H1 (cell line): ENCODE measurements at regions not wholly inside any gene's neighbourhood (a gene's known extent, or its start where the extent isn't known, plus 50 kb on each side); places are given as distances from the start of the nearest gene placed in this dataset.

Experiments
- CTCF ChIA-PET: fragments of 300-600 bp; sonication (Branson Sonifier 250); formaldehyde crosslinking; loops from one replicate; lab custom pipeline; 2021; ENCODE audit not compliant: partially characterized antibody; lab: Charles Lee
- POLR2A ChIA-PET: fragments of 300-600 bp; sonication (Branson Sonifier 250); formaldehyde crosslinking; loops from one replicate; lab custom pipeline; 2021; ENCODE audit warnings: inconsistent platforms; ENCODE audit not compliant: partially characterized antibody; lab: Charles Lee
- DNase-seq, 2 experiments: peaks; one replicate each; pipeline versions ENCODE4 v3.0.0 to v3.0.0-alpha.2; 2010 to 2022; ENCODE audit warnings: low spot score in 2 of 2, low read depth in 1 of 2, mixed read lengths in 1 of 2
- FAIRE-seq: peaks from 2 replicates; lab custom pipeline; 2011; peaks lifted over from hg19 to GRCh38; lab: Jason Lieb, UNC
- H2AFZ ChIP-seq: 2 replicates; pipeline ENCODE4 v1.8.1; 2012; ENCODE audit warnings: low read length, inconsistent platforms
- H2AK5ac ChIP-seq: 2 replicates; pipeline ENCODE4 v1.6.1; 2013; ENCODE audit warnings: low read depth, low read length
- H2BK120ac ChIP-seq: replicated peaks from 2 replicates; pipeline ENCODE3; 2013; ENCODE audit warnings: low read depth, low read length, inconsistent platforms
- H2BK12ac ChIP-seq: 2 replicates; pipeline ENCODE4 v1.6.1; 2013; ENCODE audit warnings: low read depth, low read length
- H2BK15ac ChIP-seq: 2 replicates; pipeline ENCODE4 v1.6.1; 2013; ENCODE audit warnings: low read length
- H2BK20ac ChIP-seq: 2 replicates; pipeline ENCODE4 v1.6.1; 2013; ENCODE audit warnings: low read length
- H2BK5ac ChIP-seq: 2 replicates; pipeline ENCODE4 v1.6.1; 2013; ENCODE audit warnings: low read depth, low read length
- H3K14ac ChIP-seq: 2 replicates; pipeline ENCODE4 v1.6.1; 2013; ENCODE audit warnings: inconsistent platforms; ENCODE audit not compliant: insufficient read length
- H3K18ac ChIP-seq: 2 replicates; pipeline ENCODE4 v1.6.1; 2013; ENCODE audit warnings: low read length; ENCODE audit errors: extremely low read depth
- H3K23ac ChIP-seq: 2 replicates; pipeline ENCODE4 v1.6.1; 2013; ENCODE audit warnings: inconsistent platforms; ENCODE audit not compliant: insufficient read length
- H3K23me2 ChIP-seq: 2 replicates; pipeline ENCODE4 v1.6.1; 2013; ENCODE audit warnings: low read depth, low read length
- H3K27ac ChIP-seq: 2 replicates; pipeline ENCODE4 v1.6.1; 2011; ENCODE audit warnings: low read depth, low read length, inconsistent platforms
- H3K27me3 ChIP-seq, 4 experiments: replicated peaks in 1 of 4; 1 replicate in 1 of 4; 2 replicates in 3 of 4; pipeline versions ENCODE4 v1.6.1 to v1.8.1; 2011 to 2013; ENCODE audit warnings: low read length in 3 of 4, mild to moderate bottlenecking in 3 of 4, inconsistent platforms in 2 of 4, mixed read lengths in 2 of 4, moderate library complexity in 1 of 4; ENCODE audit not compliant: control insufficient read depth in 3 of 4, insufficient read depth in 3 of 4; ENCODE audit errors: extremely low read depth in 1 of 4
- H3K36me3 ChIP-seq, 4 experiments: 2 replicates each; pipeline versions ENCODE4 v1.6.1 to v1.8.1; 2011 to 2013; ENCODE audit warnings: mild to moderate bottlenecking in 4 of 4, low read length in 3 of 4, moderate library complexity in 2 of 4, control low read depth in 1 of 4, inconsistent platforms in 1 of 4; ENCODE audit not compliant: insufficient read depth in 4 of 4, control insufficient read depth in 2 of 4
- H3K4ac ChIP-seq: replicated peaks from 2 replicates; pipeline ENCODE3; 2013; ENCODE audit warnings: low read length, low read depth, mixed read lengths, inconsistent platforms; ENCODE audit not compliant: insufficient read length
- H3K4me1 ChIP-seq, 4 experiments: replicated peaks in 1 of 4; 1 replicate in 1 of 4; 2 replicates in 3 of 4; pipeline versions ENCODE4 v1.6.1 to v1.8.1; 2011 to 2013; ENCODE audit warnings: low read length in 3 of 4, inconsistent platforms in 2 of 4, mixed read lengths in 1 of 4; ENCODE audit not compliant: insufficient read depth in 4 of 4, control insufficient read depth in 3 of 4
- H3K4me2 ChIP-seq, 2 experiments: 2 replicates each; pipeline versions ENCODE4 v1.6.1 to v1.8.1; 2011 to 2013; ENCODE audit warnings: low read depth in 2 of 2, low read length in 2 of 2, control low read depth in 1 of 2, inconsistent platforms in 1 of 2, mild to moderate bottlenecking in 1 of 2; ENCODE audit not compliant: insufficient read depth in 1 of 2
- H3K4me3 ChIP-seq, 4 experiments: fragments of 200-600, 300-600 bp in 1 of 4; sonication (generic), shearing (Covaris generic), sonication (Bioruptor Twin) in 1 of 4; 2 replicates each; pipeline versions ENCODE4 v1.5.1 to v1.8.1; 2011 to 2016; ENCODE audit warnings: low read length in 4 of 4, low read depth in 3 of 4, control low read depth in 2 of 4, inconsistent platforms in 2 of 4, mild to moderate bottlenecking in 2 of 4, mixed read lengths in 1 of 4, moderate library complexity in 1 of 4; ENCODE audit not compliant: insufficient read depth in 2 of 4; ENCODE audit errors: extremely low read depth in 1 of 4
- H3K56ac ChIP-seq: replicated peaks from 2 replicates; pipeline ENCODE3; 2013; ENCODE audit warnings: low read depth, mild to moderate bottlenecking, mixed read lengths, low read length, inconsistent platforms; ENCODE audit not compliant: insufficient read length
- H3K79me1 ChIP-seq: 2 replicates; pipeline ENCODE4 v1.6.1; 2013; ENCODE audit warnings: low read depth, low read length, control low read depth
- H3K79me2 ChIP-seq, 2 experiments: 2 replicates each; pipeline versions ENCODE4 v1.6.1 to v1.8.1; 2012 to 2013; ENCODE audit warnings: low read length in 2 of 2, mild to moderate bottlenecking in 2 of 2, inconsistent platforms in 1 of 2; ENCODE audit not compliant: insufficient read depth in 2 of 2, control insufficient read depth in 1 of 2
- H3K9ac ChIP-seq, 4 experiments: replicated peaks in 1 of 4; 1 replicate in 1 of 4; 2 replicates in 3 of 4; pipeline versions ENCODE4 v1.6.1 to v1.8.1; 2011 to 2013; ENCODE audit warnings: low read depth in 3 of 4, low read length in 3 of 4, control low read depth in 2 of 4, mild to moderate bottlenecking in 2 of 4, moderate library complexity in 2 of 4, inconsistent platforms in 1 of 4; ENCODE audit errors: extremely low read depth in 1 of 4
- H3K9me3 ChIP-seq, 2 experiments: 2 replicates each; pipeline versions ENCODE4 v1.6.1 to v1.8.1; 2012 to 2013; ENCODE audit warnings: mild to moderate bottlenecking in 2 of 2, moderate library complexity in 2 of 2, control low read depth in 1 of 2, inconsistent platforms in 1 of 2, low read depth in 1 of 2, low read length in 1 of 2, mixed read lengths in 1 of 2; ENCODE audit not compliant: insufficient read depth in 2 of 2
- H4K20me1 ChIP-seq, 2 experiments: replicated peaks in 1 of 2; 2 replicates each; pipeline versions ENCODE3 to v1.8.1; 2011 to 2013; ENCODE audit warnings: inconsistent platforms in 2 of 2, low read length in 2 of 2, mild to moderate bottlenecking in 1 of 2; ENCODE audit not compliant: insufficient read depth in 2 of 2, control insufficient read depth in 1 of 2
- H4K5ac ChIP-seq: 2 replicates; pipeline ENCODE4 v1.6.1; 2013; ENCODE audit warnings: low read length, low read depth, mixed read lengths, inconsistent platforms; ENCODE audit not compliant: insufficient read length
- H4K8ac ChIP-seq: 2 replicates; pipeline ENCODE4 v1.8.0; 2013; ENCODE audit warnings: mild to moderate bottlenecking, moderate library complexity, low read length, inconsistent platforms; ENCODE audit not compliant: insufficient read depth; ENCODE audit errors: extremely low read depth
- H4K91ac ChIP-seq: replicated peaks from 2 replicates; pipeline ENCODE3; 2013; ENCODE audit warnings: low read length, mixed read lengths, inconsistent platforms; ENCODE audit not compliant: insufficient read length
- CBX5 ChIP-seq: fragments of 300-800, 300-1000 bp; sonication (generic); IDR thresholded peaks from 2 replicates; pipeline ENCODE4 v1.7.1; 2016; ENCODE audit warnings: antibody characterized with exemption, low read length, low read depth
- CTCF ChIP-seq, 3 experiments: IDR thresholded peaks; 1 replicate in 2 of 3; 2 replicates in 1 of 3; pipeline versions ENCODE4 v1.5.1 to v1.6.1; 2011; ENCODE audit warnings: low read length in 3 of 3, mild to moderate bottlenecking in 3 of 3, inconsistent platforms in 2 of 3, low read depth in 1 of 3, moderate library complexity in 1 of 3; ENCODE audit not compliant: insufficient read depth in 1 of 3; ENCODE audit errors: control extremely low read depth in 1 of 3
- E2F6 ChIP-seq: IDR thresholded peaks from 2 replicates; pipeline ENCODE4 v1.6.1; 2012; ENCODE audit warnings: inconsistent platforms
- EGR1 ChIP-seq: IDR thresholded peaks from 2 replicates; pipeline ENCODE4 v1.6.1; 2011; ENCODE audit warnings: low read depth, low read length, borderline replicate concordance
- JUN ChIP-seq: IDR thresholded peaks from 2 replicates; pipeline ENCODE4 v1.6.1; 2011; ENCODE audit warnings: low read depth, mild to moderate bottlenecking, improper control_type of control experiment, low read length
- PHF8 ChIP-seq: fragments of 200-600 bp; sonication (generic); conservative IDR thresholded peaks from 2 replicates; pipeline ENCODE4 v1.7.1; 2012; ENCODE audit warnings: low read depth, mild to moderate bottlenecking, inconsistent platforms, low read length, moderate library complexity
- POLR2AphosphoS5 ChIP-seq: IDR thresholded peaks from 2 replicates; pipeline ENCODE4 v1.6.1; 2011; ENCODE audit warnings: low read depth, low read length
- SIN3A ChIP-seq, 2 experiments: IDR thresholded peaks in 1 of 2; conservative IDR thresholded peaks in 1 of 2; 2 replicates each; pipeline ENCODE4 v1.6.1; 2011 to 2012; ENCODE audit warnings: low read length in 2 of 2, improper control_type of control experiment in 1 of 2, low read depth in 1 of 2, mild to moderate bottlenecking in 1 of 2
- SP2 ChIP-seq: IDR thresholded peaks from 2 replicates; pipeline ENCODE4 v1.6.1; 2012; ENCODE audit warnings: mild to moderate bottlenecking, low read length, inconsistent platforms
- SUZ12 ChIP-seq: fragments of 200-600 bp; sonication (generic); IDR thresholded peaks from 2 replicates; pipeline ENCODE4 v1.6.1; 2012; ENCODE audit warnings: mild to moderate bottlenecking, inconsistent platforms, low read length, moderate library complexity, mixed read lengths
- TCF12 ChIP-seq: IDR thresholded peaks from 2 replicates; pipeline ENCODE4 v1.6.1; 2011; ENCODE audit warnings: low read depth, mild to moderate bottlenecking, low read length
- WGBS, 2 experiments: shearing (Covaris generic) in 1 of 2; methylation state at CpG; one replicate each; pipeline versions ENCODE4 v1.1.6 to v1.1.7; 2013 to 2015; ENCODE audit warnings: low lambda C conversion rate in 2 of 2, mixed read lengths in 2 of 2, inconsistent platforms in 1 of 2, low coverage in 1 of 2, missing lambda C conversion rate in 1 of 2; ENCODE audit not compliant: insufficient replicate concordance in 2 of 2, insufficient coverage in 1 of 2, insufficient read length in 1 of 2; ENCODE audit errors: extremely low coverage in 1 of 2, missing lambda C conversion rate in 1 of 2; 5-methylcytosine and 5-hydroxymethylcytosine counted together

GRCh38 chr13:111620166-111620565 is 299.7 kb downstream of the TEX29 start:
- H4K20me1 ChIP-seq, result peaks cover 0 to 10% of the 10 kb centered on the region in 2 experiments
- no peak overlapping the region for H2BK20ac ChIP-seq
- DNase-seq, result no peak
- no peaks in the 10 kb centered on the region for H3K79me1 ChIP-seq
- peaks cover 0 to 4% (median 0%) of the 10 kb centered on the region in 4 experiments; a peak in 1 of 7 replicates for H3K4me1 ChIP-seq
- no peak overlapping the region for H3K4me2 ChIP-seq
- H3K4ac ChIP-seq, result no peak overlapping the region
- H2BK5ac ChIP-seq, result no peak overlapping the region
- no peak overlapping the region for H4K5ac ChIP-seq
- no peak overlapping the region for H2BK120ac ChIP-seq
- no peaks in the 10 kb centered on the region for H3K36me3 ChIP-seq
- no peak overlapping the region for H2BK12ac ChIP-seq
- H3K14ac ChIP-seq, result no peak overlapping the region
- no peak overlapping the region for H4K91ac ChIP-seq
- H3K23ac ChIP-seq, result no peak overlapping the region
- H3K18ac ChIP-seq, result no peak overlapping the region
- H3K4me3 ChIP-seq, result no peak overlapping the region
- POLR2A ChIA-PET, result interaction anchor here (1.2 kb wide), 1 partner anchor 13 kb away, joined by 3 read pairs; no protein-coding TSS in a partner anchor
- H2BK15ac ChIP-seq, result no peak overlapping the region
- no peak overlapping the region for H3K56ac ChIP-seq
- no peaks in the 10 kb centered on the region for H3K9me3 ChIP-seq
- no peak overlapping the region for H3K27ac ChIP-seq
- H4K8ac ChIP-seq, result no peak overlapping the region
- H2AK5ac ChIP-seq, result no peak overlapping the region
- H3K9ac ChIP-seq, result no peak overlapping the region
- no peaks in the 10 kb centered on the region for H3K79me2 ChIP-seq
- CTCF ChIA-PET, result interaction anchor here (1.0 to 1.5 kb wide), 5 partner anchors 11 to 146 kb away, joined by 3 to 7 read pairs (median 4); no protein-coding TSS in a partner anchor
- FAIRE-seq, result no peak
- no peaks in the 10 kb centered on the region for H3K27me3 ChIP-seq
- H3K23me2 ChIP-seq, result peaks cover 10% of the 10 kb centered on the region; the same call in 1 of the 2 replicates
- 81% methylated on average over 6 of the region's 6 CpGs; no CpG with 5 or more reads in 1 of the 2 experiments for WGBS, 2 experiments
- H2AFZ ChIP-seq, result no peak overlapping the region
- no peak for TF ChIP-seq SP2
- TF ChIP-seq E2F6, result no peak
- TF ChIP-seq JUN, result no peak
- no peak for TF ChIP-seq SIN3A (conservative IDR thresholded peaks at IDR 0.05 in 1 of 2, IDR thresholded peaks at IDR 0.05 in 1 of 2; ENCODE audit: low read depth in 1 of 2, low read length in 2 of 2)
- TF ChIP-seq SUZ12, result no peak
- TF ChIP-seq CTCF (IDR thresholded peaks at IDR 0.05; ENCODE audit: control extremely low read depth in 1 of 3, insufficient read depth in 1 of 3, low read depth in 1 of 3, low read length in 3 of 3), result no peak
- TF ChIP-seq EGR1, result no peak
- no peak for TF ChIP-seq POLR2AphosphoS5
- TF ChIP-seq TCF12, result no peak
- TF ChIP-seq CBX5, result no peak
- no peak for TF ChIP-seq PHF8
